ENCODE measurements at regions not wholly inside any gene's neighbourhood (a gene's known extent, or its start where the extent isn't known, plus 50 kb on each side); places are given as distances from the start of the nearest gene placed in this dataset.
"Not testable (repeated sequence)": the region's sequence is repeated elsewhere in the genome, so short reads cannot be mapped to it uniquely, and the experiment has no call there.

DNA sequence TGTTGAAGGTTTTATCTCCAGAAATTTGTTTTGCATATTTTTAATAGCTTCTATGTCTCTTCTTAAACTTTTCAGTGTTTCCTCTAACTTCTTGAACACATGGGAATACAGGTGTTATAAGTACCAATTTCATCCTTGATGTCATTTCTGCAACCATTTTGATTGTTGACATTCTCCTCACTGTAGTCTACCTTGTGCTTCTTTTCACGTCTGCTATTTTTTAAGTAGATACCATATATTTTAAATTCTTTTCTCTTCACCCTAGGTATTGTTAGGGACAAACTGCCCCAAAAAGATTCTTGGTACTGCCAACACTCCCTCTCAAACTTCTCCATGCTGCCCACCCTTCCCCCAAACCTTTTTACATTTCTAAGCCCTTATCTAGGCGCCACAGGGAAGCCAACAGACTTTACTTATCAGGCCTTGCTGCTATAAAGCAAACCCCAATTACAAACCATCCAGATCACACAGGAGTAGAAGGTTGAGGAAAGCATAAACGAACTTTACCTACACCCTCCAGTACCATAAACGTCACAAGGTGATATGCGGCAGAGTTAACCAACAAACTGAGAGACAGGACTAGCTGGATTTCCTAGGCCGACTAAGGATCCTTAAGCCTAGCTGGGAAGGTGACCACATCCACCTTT, 1165.3 kb downstream of the TAF11L14 start:
- Histone ChIP-seq H3K4me1 (no peaks in the 10 kb centered on the region), H3K27me3 (no peaks in the 10 kb centered on the region), H3K9me3 (no peaks in the 10 kb centered on the region), H3K4me3 (no peak overlapping the region), H3K27ac (no peak overlapping the region), H3K36me3 (no peaks in the 10 kb centered on the region)
- no peak for DNase-seq
- TF ChIP-seq POLR2A (IDR thresholded peaks at IDR 0.05): no peak
- TF ChIP-seq, protein P1, sequence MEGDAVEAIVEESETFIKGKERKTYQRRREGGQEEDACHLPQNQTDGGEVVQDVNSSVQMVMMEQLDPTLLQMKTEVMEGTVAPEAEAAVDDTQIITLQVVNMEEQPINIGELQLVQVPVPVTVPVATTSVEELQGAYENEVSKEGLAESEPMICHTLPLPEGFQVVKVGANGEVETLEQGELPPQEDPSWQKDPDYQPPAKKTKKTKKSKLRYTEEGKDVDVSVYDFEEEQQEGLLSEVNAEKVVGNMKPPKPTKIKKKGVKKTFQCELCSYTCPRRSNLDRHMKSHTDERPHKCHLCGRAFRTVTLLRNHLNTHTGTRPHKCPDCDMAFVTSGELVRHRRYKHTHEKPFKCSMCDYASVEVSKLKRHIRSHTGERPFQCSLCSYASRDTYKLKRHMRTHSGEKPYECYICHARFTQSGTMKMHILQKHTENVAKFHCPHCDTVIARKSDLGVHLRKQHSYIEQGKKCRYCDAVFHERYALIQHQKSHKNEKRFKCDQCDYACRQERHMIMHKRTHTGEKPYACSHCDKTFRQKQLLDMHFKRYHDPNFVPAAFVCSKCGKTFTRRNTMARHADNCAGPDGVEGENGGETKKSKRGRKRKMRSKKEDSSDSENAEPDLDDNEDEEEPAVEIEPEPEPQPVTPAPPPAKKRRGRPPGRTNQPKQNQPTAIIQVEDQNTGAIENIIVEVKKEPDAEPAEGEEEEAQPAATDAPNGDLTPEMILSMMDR (IDR thresholded peaks at IDR 0.05): no peak

DNA sequence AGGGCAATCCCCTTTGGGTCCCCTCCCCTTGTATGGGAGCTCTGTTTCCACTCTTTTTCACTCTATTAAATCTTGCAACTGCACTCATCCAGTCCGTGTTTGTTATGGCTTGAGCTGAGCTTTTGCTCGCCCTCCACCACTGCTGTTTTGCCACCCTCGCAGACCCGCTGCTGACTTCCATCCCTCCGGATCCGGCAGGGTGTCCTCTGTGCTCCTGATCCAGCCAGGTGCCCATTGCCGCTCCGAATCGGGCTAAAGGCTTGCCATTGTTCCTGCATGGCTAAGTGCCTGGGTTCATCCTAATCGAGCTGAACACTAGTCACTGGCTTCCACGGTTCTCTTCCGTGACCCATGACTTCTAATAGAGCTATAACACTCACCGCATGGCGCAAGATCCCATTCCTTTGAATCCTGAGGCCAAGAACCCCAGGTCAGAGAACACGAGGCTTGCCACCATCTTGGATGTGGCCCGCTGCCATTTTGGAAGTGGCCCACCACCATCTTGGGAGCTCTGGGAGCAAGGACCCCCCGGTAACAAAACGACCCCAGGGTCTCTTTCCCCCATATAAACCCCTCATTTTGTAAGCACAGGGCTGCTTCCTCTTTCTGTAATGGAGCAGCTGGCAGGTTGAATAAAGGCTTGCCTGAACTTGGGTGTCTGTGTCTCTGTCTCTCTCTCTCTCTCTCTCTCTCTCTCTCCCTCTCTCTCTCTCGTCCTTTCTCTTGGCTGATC, 1166.2 kb downstream of the TAF11L14 start:
- Histone ChIP-seq H3K4me1 (no peaks in the 10 kb centered on the region), H3K27ac (no peak overlapping the region), H3K27me3 (no peaks in the 10 kb centered on the region), H3K4me3 (no peak overlapping the region), H3K9me3 (no peaks in the 10 kb centered on the region), H3K36me3 (no peaks in the 10 kb centered on the region)
- no peak for TF ChIP-seq POLR2A (IDR thresholded peaks at IDR 0.05)
- TF ChIP-seq, protein P1 (IDR thresholded peaks at IDR 0.05): no peak
- no peak for DNase-seq

DNA sequence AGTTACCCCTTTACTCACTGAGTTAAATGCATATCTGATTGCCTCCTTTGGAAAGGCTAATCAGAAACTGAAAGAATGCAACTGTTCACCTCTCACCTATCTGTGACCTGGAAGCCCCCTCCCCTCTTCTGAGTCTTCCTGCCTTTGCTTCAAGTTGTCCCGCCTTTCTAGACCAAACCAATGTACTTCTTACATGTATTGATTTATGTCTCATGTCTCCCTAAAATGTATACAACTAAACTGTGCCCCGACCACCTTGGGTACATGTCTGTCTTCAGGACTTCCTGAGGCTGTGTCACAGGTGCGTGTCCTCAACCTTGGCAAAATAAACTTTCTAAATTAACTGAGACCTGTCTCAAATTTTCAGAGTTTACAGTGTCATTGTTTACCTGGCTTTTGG, 1167.2 kb downstream of the TAF11L14 start:
- H3K4me1 ChIP-seq, DNase-seq, H3K27me3 ChIP-seq, H3K4me3 ChIP-seq, H3K36me3 ChIP-seq, H3K9me3 ChIP-seq, H3K27ac ChIP-seq: not testable (repeated sequence)

DNA sequence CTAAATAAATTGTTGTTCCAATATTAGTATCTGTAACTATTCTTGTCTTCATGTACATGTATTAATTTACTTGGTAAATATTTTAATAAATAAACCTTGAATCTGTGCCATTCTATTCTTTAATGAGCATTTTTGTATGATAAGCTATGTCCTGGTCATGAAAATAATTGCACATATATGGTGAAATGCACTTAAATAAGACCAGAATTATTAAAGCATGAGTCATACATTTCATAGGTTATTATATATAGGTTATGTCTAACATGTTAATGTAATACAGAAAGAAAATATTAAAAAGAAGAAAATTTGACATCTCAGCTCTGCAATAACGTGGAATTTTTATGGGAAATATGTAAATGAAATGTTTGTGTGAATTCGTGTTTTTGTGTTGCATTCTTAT, 1168.1 kb downstream of the TAF11L14 start:
- Histone ChIP-seq H3K36me3 (no peaks in the 10 kb centered on the region), H3K9me3 (no peaks in the 10 kb centered on the region), H3K4me3 (no peak overlapping the region), H3K27ac (no peak overlapping the region), H3K27me3 (no peaks in the 10 kb centered on the region), H3K4me1 (no peaks in the 10 kb centered on the region)
- TF ChIP-seq, protein P1 (IDR thresholded peaks at IDR 0.05): no peak
- no peak for TF ChIP-seq POLR2A (IDR thresholded peaks at IDR 0.05)
- no peak for DNase-seq

DNA sequence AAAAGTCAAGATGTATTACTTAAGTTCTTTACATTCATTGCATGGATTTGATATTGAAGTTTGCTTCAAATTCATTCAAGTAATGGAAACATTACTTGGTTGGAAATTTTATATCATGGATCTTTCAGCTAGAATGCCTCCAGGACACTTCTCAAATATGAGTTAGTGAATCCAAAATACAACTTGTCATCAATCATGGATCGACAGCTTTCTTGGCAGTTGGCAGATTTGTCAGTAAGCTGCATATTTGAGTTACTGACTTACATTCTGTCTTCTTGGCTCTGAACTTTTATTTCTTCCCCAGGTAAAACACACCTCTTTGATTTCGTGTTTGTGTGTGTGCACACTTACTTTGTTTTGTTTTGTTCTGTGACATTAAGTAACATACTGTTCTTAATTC, 1171.1 kb downstream of the TAF11L14 start:
- no peaks in the 10 kb centered on the region for H3K36me3 ChIP-seq
- TF ChIP-seq POLR2A (IDR thresholded peaks at IDR 0.05): no peak
- TF ChIP-seq, protein P1 (IDR thresholded peaks at IDR 0.05): no peak
- no peaks in the 10 kb centered on the region for H3K9me3 ChIP-seq
- no peaks in the 10 kb centered on the region for H3K27me3 ChIP-seq
- DNase-seq: no peak
- H3K4me1 ChIP-seq: no peaks in the 10 kb centered on the region
- H3K27ac ChIP-seq: no peak overlapping the region
- H3K4me3 ChIP-seq: no peak overlapping the region

DNA sequence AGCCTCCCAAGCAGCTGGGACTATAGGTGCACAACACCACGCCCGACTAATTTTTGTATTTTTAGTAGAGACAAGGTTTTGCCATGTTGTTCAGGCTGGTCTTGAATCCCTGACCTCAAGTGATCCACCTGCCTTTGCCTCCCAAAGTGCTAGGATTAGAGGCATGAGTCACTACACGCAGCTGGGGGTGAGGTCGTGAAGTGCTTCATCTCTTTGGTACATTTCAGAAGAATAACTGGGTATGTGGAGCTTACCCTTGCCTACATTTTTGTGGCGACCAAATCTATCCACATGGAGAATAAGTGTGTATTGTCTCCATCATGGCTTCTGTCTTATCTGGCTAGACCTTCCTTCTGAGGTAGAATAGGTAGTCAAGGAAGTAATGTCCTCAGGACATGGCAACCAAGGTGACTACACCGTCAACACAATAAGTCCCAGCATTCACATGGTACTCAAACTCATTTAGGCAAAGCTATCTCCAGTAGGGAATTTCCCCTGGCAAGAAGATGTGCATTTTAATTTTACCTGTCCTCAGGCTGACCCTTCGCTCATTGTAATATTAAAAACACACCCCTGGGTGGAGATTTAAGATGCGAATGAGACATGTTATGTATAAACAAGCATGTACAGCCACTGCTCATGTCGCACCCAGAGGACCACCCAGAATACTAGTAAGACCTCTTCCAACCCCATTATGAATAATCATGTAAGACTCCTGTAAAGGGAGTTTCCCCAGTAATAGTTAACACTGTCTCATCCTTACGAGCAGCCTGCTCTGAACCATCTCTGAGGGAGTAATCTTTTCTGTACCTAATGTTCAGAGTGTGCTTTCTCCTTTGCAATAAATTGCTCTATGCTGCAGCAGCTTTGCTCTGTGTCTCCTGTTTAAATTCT, 1173.2 kb downstream of the TAF11L14 start:
- Histone ChIP-seq H3K27ac (no peak overlapping the region), H3K4me3 (no peak overlapping the region), H3K27me3 (no peaks in the 10 kb centered on the region), H3K9me3 (no peaks in the 10 kb centered on the region), H3K36me3 (no peaks in the 10 kb centered on the region), H3K4me1 (no peaks in the 10 kb centered on the region)
- TF ChIP-seq POLR2A (IDR thresholded peaks at IDR 0.05): no peak
- TF ChIP-seq, protein P1 (IDR thresholded peaks at IDR 0.05): no peak
- no peak for DNase-seq

Data from Peyer's patch (tissue), 4 donors.